NCI-H1092 (cell line): ENCODE measurements at regions not wholly inside any gene's neighbourhood (a gene's known extent, or its start where the extent isn't known, plus 50 kb on each side); places are given as distances from the start of the nearest gene placed in this dataset.

Source experiments
- DNase-seq: peaks from one replicate; lab custom pipeline; 2025; lab: John Stamatoyannopoulos, UW

DNA sequence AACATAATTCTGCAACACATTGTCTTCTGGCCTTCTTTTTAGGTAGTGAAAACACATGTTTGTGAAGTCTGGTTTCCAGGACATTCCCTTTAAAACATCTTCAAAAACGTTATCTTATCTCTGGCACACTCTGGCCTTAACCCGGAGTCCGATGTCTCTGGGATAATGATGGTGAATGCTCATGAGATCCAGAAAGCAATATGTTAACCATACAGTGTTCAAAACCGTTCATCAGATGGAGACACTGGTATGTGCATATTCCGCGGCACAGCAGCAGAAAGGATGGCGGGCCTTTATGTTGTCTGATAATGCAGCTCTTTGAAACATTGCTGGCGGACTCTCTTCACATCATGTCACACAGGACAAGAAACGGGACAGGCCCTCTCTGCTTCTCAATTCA, 605.2 kb downstream of the CCDC171 start:
- DNase-seq, result no peak

DNA sequence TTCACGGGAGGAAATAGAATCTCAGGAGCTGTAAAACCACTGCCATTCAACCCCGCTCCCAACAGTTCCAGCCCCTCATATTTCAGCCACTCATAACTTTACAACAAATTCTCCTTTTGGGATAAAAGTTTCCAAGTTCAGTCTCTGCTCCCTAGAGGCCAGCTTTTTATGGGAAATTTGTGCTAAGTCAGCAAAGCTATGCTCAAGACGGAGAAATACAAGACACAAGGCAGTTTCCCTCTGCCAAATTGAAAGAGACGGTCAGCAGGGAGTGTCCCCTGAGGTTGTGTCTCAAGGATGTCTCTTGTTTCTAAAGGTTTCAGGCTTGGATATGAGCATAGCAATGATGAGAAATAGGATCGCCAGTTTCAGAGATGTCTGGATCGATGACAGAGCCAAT, 608.6 kb downstream of the CCDC171 start:
- no peak for DNase-seq

DNA sequence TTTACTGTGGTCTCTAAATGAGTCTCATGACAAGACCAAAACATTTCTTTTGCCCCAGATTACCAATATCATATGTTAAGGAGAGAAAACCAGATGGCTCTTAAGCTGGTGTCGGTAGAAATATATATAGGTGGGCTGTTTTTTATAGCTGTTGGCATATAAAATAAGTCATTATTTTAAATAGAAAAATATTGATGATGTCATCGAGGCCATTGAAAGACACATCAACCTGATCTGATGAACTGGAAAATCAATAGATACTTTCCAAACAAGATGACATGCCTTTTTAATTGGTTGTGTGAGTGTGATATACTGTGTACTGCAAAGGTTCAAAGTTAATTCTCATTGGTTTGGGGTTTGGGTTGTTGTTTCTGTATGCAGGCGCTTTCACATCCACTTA, 617.3 kb downstream of the CCDC171 start:
- no peak for DNase-seq

DNA sequence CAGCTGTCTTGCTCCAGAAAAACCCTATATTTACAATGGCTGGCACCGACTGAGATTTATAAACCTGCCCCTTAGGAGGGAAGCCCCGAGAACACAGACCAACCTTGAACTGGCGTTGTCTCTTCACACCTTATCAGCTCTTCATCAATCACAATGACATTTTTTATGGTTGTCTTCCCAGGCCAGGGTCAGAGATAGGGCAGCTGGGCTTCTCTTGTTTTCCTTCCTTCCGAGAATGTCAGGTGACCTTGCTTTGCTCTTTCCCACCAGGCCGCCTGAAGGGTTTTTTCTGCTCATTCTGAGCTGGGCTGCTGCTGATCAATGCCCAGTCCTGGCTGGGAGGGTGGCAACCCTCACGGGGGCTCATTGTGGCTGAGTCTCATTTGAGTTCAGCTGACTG, 619.1 kb downstream of the CCDC171 start:
- DNase-seq, result no peak

DNA sequence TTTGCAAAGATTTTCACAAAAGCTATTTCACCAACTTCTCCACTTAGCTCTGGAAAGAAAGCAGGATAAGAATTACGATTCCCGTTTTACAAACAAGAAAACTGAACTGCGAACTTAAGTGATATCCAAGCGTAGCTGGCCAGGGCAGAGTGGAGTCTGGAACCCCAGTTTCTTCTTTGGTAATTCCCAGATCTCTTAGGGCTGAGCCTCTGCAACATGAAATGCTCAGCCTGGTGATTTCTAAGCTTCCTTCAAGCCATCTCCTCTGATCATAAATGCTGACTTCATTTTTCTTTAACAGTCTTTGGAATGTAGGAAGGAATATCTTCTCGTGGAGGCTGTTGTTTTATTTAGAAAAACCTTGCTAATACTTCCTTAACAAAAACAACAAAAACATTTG, 620.0 kb downstream of the CCDC171 start:
- no peak for DNase-seq

DNA sequence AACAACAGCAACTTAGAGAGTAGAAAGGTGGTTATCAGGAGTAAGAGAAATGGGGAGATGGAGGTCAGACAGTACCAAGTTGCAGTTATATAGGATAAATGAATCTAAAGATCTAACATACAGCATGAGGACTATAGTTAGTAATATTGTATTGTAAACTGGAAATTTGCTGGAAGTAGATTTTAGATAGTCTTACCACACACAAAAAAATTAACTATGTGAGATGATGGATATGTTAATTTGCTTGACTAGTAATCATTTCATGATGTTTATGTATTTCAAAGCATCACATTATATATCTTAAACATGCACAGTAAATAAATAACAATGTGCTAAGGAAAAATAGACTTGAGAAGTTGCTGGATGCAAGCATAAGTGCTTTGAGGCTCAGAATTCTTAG, 622.1 kb downstream of the CCDC171 start:
- DNase-seq, result no peak

DNA sequence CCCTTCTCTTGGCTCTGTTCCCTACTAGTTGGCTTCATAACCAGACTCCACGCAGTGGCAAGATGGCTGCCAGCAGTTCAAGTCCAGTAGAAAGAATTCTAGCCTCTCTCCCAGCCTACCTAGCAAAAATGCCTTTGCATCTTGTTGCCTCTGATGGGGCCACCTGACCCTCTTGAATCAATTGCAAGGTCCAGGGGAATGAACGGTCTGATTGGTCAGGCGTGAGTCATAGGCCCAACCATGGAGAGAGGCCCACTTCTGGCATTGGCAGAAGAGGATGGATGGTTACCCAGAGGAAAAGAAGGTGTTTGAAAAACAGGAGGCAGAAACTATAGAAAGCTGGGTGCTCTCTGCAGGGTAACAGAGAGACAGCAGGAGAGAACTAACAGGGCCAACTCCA, 622.6 kb downstream of the CCDC171 start:
- no peak for DNase-seq

DNA sequence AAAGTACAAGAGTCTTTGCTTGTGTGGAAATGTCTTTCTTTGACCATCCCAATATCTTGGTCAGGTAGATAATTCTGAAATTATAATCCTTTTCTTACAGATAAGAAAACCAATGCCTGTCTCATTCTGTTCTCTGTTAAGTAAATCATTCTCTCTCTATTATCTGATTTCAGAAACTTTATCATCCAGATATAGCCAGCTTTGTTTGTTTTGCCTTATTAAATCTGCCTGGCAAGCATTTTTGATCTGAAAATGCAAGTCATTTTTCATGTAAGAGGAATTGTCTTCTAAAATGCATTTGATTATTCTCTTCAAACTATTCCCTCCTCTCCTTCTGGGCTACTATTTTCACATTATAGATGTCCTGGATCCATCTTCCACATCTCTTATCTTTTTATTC, 625.5 kb downstream of the CCDC171 start:
- no peak for DNase-seq

DNA sequence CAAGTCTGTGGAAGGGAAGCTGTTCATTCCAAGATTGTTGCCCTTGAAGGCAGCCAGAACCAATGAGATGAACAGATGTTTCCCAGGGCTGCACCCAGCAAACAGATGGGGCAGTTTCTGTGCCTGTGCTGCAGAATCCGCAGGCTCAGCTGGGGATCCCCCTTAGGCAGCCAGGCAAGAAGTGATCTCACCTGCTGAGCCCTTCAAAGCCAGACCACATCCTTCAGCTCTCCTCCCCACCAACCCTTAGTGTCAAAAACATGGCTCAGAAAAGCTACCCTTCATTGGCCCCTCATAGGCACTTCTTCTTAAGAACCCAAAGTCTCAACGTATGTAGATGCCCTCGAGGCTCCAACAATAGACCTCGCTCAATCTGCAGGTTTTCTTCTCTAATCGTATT, 626.7 kb downstream of the CCDC171 start:
- no peak for DNase-seq

DNA sequence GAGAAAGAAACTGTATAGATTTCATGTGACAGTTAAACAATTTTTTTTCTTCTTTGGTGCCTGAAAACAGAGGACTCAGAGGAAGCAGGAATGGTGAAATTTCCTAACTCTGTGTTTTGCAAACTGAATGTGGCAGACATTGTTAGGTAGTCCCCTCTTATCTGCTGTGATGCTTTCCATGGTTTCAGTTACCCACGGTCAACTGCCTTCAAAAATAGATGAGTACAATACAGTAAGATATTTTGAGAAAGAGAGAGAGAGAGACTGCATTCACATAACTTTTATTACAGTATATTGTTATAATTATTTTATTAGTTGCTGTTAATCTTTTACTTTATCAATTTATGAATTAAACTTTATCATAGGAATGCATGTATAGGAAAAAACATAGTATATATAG, 627.2 kb downstream of the CCDC171 start:
- DNase-seq, result no peak

DNA sequence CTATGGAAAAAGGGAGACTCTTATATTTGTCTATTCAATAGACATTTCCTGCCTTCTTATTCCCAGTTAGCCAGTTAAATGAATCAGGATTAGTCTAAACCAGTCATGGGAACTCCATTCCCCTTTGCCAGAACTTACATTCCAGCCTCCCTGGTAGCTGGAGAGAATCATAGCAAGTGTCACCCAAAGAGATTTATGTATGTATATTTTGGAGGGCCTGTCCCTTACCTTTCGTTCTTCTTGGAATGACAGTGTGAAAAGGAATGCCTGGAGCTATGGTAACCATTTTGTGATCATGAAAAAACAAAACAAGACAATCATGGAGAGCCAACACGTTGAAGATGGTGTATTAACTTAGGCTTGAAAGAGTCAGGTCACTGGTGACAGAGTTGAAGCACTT, 627.7 kb downstream of the CCDC171 start:
- DNase-seq, result no peak

DNA sequence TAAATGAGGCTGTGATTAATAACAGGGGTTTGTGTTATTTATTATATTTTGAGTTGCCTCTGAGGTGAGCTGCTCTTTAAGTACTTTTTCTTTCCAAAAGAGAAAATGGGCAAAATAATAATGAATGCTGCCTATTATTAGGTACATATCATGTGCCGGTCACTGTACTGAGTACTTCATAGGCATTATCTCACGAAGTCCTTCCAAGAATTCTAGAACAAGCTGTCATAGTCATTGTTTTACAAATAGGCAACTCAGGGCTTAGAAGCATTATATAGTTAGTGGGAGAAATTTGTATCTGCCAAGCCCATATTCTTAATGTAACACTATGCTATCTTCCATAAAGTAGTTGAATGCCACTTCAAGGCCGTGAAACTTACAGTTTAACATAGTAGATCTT, 628.7 kb downstream of the CCDC171 start:
- DNase-seq, result no peak

DNA sequence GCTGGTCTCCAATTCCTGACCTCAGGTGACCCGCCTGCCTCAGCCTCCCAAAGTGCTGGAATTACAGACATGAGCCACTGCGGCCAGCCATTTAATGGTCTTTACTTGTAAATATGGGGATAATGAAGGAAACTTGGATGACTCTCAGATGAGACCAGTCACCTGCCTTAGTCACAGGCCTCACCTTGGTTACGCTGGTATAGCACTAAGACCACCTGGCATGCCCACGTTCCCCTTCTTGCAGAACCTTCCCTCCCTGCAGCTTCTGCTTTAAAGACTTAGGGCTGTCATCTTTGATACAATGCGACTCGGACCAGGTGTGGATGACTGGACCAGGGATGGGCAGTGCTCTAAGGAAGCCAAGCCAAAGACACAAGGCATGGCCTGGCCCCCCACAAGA, 629.9 kb downstream of the CCDC171 start:
- no peak for DNase-seq

DNA sequence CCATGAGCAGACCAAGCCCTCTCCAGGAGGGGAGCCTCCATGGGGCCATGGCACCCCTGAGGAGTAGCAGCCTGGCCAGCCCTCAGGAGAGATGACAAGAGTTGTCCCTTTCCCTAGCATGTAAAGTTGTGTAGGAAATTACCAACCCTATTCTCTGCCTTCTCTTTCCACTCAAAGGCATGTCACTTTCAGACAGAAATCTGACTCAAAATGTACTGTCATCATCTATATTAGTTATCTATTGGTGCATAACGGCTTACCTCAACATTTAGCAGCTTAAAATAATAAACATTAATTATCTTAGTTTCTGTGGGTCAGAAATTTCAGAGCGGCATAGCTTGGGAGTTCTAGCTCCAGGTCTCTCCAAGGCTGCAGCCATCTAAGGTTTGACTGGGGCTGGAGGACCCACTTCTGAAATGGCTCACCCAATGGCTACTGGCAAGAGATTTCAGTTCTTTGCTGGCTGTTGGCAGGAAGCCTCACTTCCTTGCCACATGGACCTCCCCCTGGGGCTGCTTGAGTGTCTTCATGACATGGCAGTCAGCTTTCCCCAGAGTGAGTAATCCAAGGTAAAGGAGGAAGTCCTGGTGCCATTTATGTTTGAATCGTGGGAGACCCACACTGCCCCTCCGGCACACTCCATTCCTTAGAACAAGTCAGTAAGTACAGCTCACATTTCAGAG, 632.3 kb downstream of the CCDC171 start:
- DNase-seq, result no peak

DNA sequence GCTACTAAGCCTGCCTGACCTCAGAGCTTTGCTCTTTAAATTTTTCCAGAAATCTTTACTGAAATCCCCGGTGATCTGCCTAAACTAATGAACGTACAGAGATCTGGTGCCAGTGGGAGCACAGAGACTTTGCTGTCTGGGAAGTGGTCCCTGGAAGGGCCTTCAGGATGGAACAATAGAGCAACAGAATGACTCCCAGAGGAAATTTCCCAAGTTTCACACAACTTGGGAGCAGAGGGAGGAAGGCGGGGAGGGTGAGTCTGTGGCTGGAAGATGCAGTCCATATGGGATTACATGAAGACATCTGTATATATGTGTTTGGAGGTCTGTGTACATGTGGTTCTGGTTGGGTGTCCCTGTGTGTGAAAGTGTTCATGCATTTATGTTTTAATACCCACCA, 638.3 kb downstream of the CCDC171 start:
- DNase-seq, result no peak

DNA sequence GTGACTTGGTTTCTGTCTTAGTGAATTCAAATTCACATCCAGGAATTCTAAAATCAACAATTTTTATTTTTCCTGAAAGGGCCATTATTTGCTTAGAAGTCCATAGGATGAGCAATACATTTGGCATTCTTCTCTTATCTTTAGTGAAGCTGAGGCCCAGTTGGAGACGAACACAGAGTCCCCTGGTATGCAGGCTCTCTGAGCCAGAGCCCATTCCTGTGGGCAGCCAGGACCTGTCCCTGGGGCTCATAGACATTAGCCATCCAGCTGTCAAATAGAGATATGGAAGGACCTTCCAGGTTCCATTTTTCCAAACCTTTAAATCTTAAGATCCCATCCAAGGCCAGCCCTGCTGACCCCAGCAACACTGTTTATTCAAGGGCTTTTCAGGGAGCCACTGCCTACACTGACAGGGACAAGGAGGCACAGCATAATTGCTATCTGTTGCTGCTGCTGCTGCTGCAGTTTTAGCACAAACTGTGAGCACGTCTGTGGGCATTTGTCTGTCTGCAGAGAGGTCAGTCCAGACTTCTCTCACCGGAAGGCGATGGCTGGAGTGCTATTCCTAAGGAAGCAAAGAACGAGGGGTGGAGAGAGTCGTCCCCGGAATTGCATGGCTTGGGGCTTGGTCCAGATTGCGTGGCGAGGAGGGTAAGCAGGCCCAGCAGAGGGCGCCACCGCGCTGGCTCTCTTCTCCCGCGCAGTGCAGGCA, 639.0 kb downstream of the CCDC171 start:
- DNase-seq, result peak; percentile 84

DNA sequence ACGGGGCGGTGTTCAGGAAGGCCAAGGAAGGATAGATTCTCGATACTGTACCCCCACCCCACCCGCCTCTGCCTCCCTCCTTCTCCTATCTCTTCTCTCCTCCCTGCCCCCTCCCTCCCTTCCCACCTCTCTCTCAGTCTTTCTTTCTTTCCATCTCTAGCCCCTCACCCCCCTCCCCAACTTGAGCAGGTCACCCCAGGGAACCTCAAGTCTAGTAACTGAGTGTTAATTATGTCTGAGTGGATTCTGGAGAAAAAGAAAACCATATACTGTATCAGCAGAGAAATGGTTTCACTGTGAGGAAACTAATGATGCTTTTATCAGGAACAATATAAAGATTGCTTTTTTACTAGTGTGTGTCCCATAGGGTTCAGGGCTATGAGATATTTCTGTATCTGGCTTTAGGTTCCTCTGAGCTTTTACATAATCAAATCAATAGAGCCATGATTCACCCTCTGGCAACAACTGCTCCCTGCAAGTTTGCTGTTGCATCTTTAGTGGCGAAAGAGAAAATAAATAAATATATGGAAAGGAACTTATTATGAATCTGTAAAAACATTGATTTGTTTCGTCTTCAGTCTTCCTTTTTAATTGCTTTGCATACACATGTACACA, 639.7 kb downstream of the CCDC171 start:
- DNase-seq, result no peak

DNA sequence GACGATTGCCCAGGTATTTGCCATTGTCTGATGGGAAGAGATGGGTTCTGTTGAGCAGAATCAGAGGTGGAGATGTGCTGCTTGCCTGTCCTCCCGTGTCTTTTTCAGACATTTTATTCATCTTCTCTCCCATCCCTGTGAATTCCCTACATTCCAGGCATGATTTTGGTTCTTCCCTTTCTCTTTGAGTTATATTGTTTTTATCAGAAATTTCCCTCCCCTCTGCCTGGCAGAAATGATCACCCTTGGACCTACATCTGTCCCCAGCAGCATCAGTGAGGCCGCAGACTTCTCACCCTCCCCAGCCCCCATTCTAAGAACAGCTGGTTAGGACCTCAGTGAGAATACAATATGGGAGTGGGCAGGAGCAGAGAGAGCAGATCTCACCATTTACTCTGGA, 640.2 kb downstream of the CCDC171 start:
- DNase-seq, result no peak

DNA sequence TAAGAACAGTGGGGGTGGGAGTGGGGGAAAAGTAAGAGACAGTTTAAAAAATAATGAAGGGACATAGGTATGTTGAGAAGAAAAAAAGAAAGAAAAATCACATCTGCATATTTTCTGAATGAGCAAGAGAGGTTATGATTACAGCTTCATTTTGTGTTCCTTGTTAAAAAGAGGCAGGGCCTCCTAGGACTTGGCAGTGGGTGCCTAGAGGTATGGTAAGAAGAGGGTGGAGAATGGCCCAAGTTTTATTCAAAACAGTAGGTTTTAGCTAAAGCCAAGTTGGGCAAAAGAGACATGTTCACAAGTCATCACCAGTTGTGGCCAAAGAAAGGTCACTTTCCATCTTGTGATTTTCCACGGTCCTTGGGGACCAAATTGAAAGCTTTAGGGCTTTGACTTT, 643.4 kb downstream of the CCDC171 start:
- no peak for DNase-seq

DNA sequence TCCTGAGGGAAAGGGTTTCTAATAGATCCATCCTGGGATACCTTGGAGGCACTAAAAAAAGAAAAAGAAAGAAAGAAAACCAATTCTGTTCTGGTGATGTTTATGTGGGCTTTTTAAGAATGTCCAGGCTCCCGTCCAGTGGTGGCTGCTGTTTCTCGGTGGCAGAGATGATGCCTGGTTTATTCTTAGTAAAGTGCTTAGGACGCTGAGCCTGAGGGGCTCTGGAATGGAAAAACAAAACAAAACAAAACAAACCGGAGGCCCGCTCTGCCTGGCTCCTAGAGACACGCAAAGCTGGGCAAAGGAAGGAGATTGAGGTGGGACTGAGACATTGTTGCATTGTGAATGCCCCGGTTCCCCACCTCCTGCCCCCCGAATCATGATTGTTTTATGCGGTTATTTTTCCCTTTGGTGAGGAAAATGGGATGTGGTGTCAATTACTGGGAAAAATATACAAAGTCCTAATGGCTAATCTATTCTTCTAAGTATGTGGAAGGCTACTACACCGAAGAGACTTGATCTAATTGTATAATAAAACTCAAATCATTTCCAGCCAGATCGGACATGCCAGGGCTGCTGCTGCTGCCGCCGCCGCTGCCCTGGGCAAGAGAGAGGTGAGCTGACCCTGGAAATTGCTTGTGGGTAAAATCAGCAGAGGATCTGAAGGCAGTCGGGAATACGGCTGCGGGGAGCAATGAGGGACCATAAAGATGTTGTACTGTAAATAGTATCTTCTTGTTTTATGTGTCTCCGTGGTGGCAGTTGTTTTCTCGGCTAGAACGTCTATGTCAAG, 644.9 kb downstream of the CCDC171 start:
- no peak for DNase-seq

DNA sequence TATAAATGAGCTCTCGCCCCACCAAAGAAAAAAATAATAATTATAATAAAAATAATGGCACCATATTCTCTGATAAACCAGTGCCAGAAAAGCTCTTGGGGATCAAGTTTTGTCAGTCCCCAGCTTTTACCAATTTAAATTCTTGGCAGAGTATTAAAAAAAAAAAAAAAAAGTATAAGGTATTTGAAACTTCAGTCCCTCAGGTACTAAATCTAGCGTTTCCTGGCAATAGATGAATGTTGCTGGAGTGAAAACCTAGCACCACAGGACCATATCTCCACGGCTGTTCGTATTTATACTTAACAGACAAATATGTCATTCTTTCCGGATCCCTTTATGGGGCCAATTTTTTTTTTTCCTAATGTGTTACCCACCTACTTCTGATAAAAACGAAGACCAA, 646.2 kb downstream of the CCDC171 start:
- no peak for DNase-seq

DNA sequence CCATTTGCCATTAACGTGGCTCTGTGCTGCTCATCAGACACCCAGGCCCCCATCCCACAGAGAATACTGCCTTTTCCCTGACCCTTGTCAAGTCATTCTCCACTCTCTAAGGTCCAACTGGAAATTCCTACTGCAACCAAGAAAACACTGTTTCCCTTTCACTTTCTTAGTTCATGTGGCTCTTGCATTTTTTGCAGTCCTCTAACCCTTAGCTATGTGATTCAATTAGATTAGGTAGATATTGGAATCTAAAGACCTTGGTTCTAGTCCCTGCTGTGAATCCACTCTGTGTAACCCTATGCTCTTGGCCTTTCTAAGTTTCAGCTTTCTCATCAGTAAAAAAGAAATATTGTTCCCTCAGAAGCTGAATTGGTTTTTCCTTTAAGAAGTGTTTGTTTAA, 649.4 kb downstream of the CCDC171 start:
- DNase-seq, result no peak
